Activated T-cell treated with anti-CD3 and anti-CD28 coated beads, Interleukin-2, amount 50 U/mL, for 48 hours (primary cell): ENCODE measurements at regions not wholly inside any gene's neighbourhood (a gene's known extent, or its start where the extent isn't known, plus 50 kb on each side); places are given as distances from the start of the nearest gene placed in this dataset.

Experiments
- DNase-seq, 2 experiments: peaks; one replicate each; pipeline ENCODE4 v3.0.0-alpha.2; 2020

GRCh38 chr14:29465095-29465494 lies 462.6 kb downstream of the PRKD1 start:
- no peak for DNase-seq

GRCh38 chr14:29475641-29476040 lies 452.0 kb downstream of the PRKD1 start:
- DNase-seq = no peak

GRCh38 chr14:29486132-29486531 lies 441.5 kb downstream of the PRKD1 start:
- DNase-seq = no peak

- no peak for DNase-seq
Measured at GRCh38 chr14:29489911-29490425, 437.7 kb downstream of the PRKD1 start.

- DNase-seq = no peak
Measured at GRCh38 chr14:29493849-29494248, 433.8 kb downstream of the PRKD1 start.

- no peak for DNase-seq
Measured at GRCh38 chr14:29494312-29494711, 433.3 kb downstream of the PRKD1 start.

- DNase-seq = no peak
Measured at GRCh38 chr14:29503903-29504302, 423.7 kb downstream of the PRKD1 start.

GRCh38 chr14:29518335-29518734 lies 409.3 kb downstream of the PRKD1 start:
- DNase-seq = no peak

- peak in 1 of 2 experiments; percentile 17 for DNase-seq
Measured at GRCh38 chr14:29521526-29522137, 406.0 kb downstream of the PRKD1 start.
